Lung (tissue), 11 donors: ENCODE measurements at regions not wholly inside any gene's neighbourhood (a gene's known extent, or its start where the extent isn't known, plus 50 kb on each side); places are given as distances from the start of the nearest gene placed in this dataset.

Experiments used
- ATAC-seq: fragments of 200-7000 bp; cut with Tn5 transposase; one replicate; pipeline ENCODE4 v1.9.1; 2020; ENCODE audit warnings: moderate number of reproducible peaks; ENCODE audit not compliant: insufficient read depth, low FRiP score
- DNase-seq, 3 donors: peaks; one replicate each; pipeline ENCODE4 v3.0.0-alpha.2; 2013 to 2017
- H3K27ac ChIP-seq, 2 donors: one replicate each; pipeline ENCODE4 v1.5.1; 2013; ENCODE audit warnings: mild to moderate bottlenecking in 2 of 2, moderate library complexity in 2 of 2, control low read depth in 1 of 2, inconsistent platforms in 1 of 2, low read depth in 1 of 2, low read length in 1 of 2
- H3K27me3 ChIP-seq, 3 donors: one replicate each; pipeline ENCODE4 v1.5.1; 2013; ENCODE audit warnings: low read length in 2 of 3; ENCODE audit not compliant: control insufficient read depth in 3 of 3, insufficient read depth in 3 of 3
- H3K36me3 ChIP-seq, 4 donors: one replicate each; pipeline ENCODE4 v1.5.1; 2013; ENCODE audit warnings: low read length in 4 of 4, mild to moderate bottlenecking in 1 of 4, moderate library complexity in 1 of 4; ENCODE audit not compliant: control insufficient read depth in 4 of 4, insufficient read depth in 4 of 4
- H3K4me1 ChIP-seq, 5 donors: one replicate each; pipeline ENCODE4 v1.5.1; 2013; ENCODE audit warnings: low read length in 5 of 5, mild to moderate bottlenecking in 2 of 5, moderate library complexity in 1 of 5; ENCODE audit not compliant: control insufficient read depth in 5 of 5, insufficient read depth in 5 of 5
- H3K4me3 ChIP-seq: one replicate; pipeline ENCODE4 v1.5.1; 2013; ENCODE audit warnings: mild to moderate bottlenecking, control low read depth, moderate library complexity
- H3K9ac ChIP-seq, 2 donors: one replicate each; pipeline ENCODE4 v1.5.1; 2013; ENCODE audit warnings: low read length in 2 of 2, control low read depth in 1 of 2; ENCODE audit not compliant: insufficient read depth in 1 of 2
- H3K9me3 ChIP-seq, 4 donors: one replicate each; pipeline ENCODE4 v1.5.1; 2013; ENCODE audit warnings: low read length in 3 of 4, mild to moderate bottlenecking in 1 of 4, moderate library complexity in 1 of 4; ENCODE audit not compliant: control insufficient read depth in 4 of 4, insufficient read depth in 3 of 4
- CTCF ChIP-seq: IDR thresholded peaks from 2 replicates; pipeline ENCODE4 v1.5.1; 2012; ENCODE audit warnings: mild to moderate bottlenecking; ENCODE audit errors: control extremely low read depth, extremely low read depth
- WGBS, 2 donors: extraction: QIAGEN DNeasy Blood & Tissue Kit; methylation state at CpG; one replicate each; pipeline ENCODE4 v1.1.7; 2013; 5-methylcytosine and 5-hydroxymethylcytosine counted together
- donor health status: control.
- donor health status: control.
- donor health status: Bipolar disorder and iron deficiency.
- donor health status: healthy.
- donor health status: DM: yes; HTN: yes; CAD: no.

DNA sequence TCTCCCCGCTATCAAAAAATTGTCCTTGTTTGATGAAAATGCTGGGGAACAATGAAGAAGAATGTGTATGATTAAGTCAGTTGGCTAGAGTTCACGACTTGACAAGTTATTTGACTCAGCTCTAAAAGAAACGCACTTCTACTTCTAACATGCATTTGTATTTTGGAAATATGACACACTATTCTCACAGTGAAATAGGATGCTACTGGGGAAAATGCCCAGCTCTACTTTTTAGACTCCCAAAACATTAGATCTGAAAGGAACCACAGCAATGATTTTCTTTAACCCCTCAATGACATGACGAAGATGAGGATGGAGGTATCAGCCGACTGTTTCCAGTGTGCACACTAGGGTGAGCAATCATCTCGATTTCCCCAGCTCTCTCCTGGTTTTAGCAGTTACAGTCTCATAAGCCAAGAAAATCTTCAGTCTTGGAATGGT is 83.6 kb upstream of the PCSK1 start:
- no peak overlapping the region for H3K9ac ChIP-seq
- H3K27me3 ChIP-seq: no peaks in the 10 kb centered on the region
- ATAC-seq (no peak), DNase-seq (peak in 2 of 3 donors; percentile 7)
- no peak overlapping the region for H3K4me3 ChIP-seq
- H3K4me1 ChIP-seq: peaks cover 0 to 5% (median 0%) of the 10 kb centered on the region in 5 donors
- no peaks in the 10 kb centered on the region for H3K9me3 ChIP-seq
- no peaks in the 10 kb centered on the region for H3K36me3 ChIP-seq
- WGBS, 2 donors: 71 to 79% methylated on average over 6 of the region's 6 CpGs
- H3K27ac ChIP-seq: no peak overlapping the region
- TF ChIP-seq CTCF: no peak

DNA sequence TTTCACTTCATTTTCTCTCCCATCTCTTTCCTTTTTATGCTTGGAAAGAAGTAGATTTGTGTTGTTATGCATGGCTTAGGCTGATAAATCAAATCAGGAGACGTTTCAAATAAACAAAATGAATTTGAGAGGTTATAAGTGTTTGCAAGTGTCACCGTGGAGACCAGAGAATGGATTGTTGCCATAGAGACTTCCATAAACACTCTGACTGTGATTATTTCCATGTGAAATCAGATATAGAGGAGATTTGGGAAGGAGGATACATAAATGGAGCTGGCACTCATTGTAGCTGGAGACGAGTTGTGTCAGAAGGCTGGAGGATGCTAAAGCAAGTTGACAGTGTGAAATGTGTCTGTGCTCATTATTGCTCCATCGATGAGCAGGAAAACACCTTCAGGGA is 84.2 kb upstream of the PCSK1 start:
- ATAC-seq: no peak
- Histone ChIP-seq H3K27me3 (no peaks in the 10 kb centered on the region), H3K9me3 (no peaks in the 10 kb centered on the region), H3K4me1 (peaks cover 0 to 5% (median 0%) of the 10 kb centered on the region in 5 donors), H3K9ac (no peak overlapping the region), H3K27ac (no peak overlapping the region), H3K36me3 (no peaks in the 10 kb centered on the region), H3K4me3 (no peak overlapping the region)
- peak in 2 of 3 donors; percentile 62 to 64 for DNase-seq
- 38 to 69% methylated on average over 4 of the region's 4 CpGs for WGBS, 2 donors
- no peak for TF ChIP-seq CTCF

DNA sequence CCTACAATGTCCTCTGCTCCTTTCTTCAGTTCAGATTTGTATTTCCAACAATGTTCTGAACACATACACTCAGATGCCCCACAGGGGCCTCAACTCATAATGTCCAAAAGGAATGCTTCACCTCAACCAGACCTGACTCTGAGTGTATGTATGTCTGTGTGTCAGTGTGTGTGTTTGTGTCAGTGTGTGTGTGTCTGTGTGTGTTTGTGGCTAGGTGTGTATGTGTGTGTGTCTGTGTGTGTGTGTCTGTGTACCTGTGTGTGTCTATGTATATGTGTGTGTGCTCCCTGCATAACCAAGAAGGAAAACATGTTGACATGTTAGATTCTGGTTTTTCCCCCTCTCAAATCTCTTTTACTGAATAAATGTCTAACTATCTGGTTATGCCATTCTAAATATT is 87.3 kb upstream of the PCSK1 start:
- Histone ChIP-seq H3K9me3 (no peaks in the 10 kb centered on the region), H3K36me3 (no peaks in the 10 kb centered on the region), H3K9ac (no peak overlapping the region), H3K27ac (no peak overlapping the region), H3K27me3 (no peaks in the 10 kb centered on the region), H3K4me1 (peaks cover 0 to 5% (median 0%) of the 10 kb centered on the region in 5 donors), H3K4me3 (no peak overlapping the region)
- TF ChIP-seq CTCF: no peak
- ATAC-seq (no peak), DNase-seq (no peak)

- Histone ChIP-seq H3K9ac (no peak overlapping the region), H3K4me1 (no peaks in the 10 kb centered on the region), H3K9me3 (no peaks in the 10 kb centered on the region), H3K36me3 (no peaks in the 10 kb centered on the region), H3K27ac (no peak overlapping the region), H3K4me3 (no peak overlapping the region), H3K27me3 (no peaks in the 10 kb centered on the region)
- no peak for DNase-seq
- WGBS, 2 donors: 60 to 82% methylated on average over 7 of the region's 7 CpGs
- ATAC-seq: no peak
- TF ChIP-seq CTCF: no peak
These were observed 89.7 kb upstream of the PCSK1 start for GRCh38 chr5:96522635-96523355.
